Psoas muscle (tissue), 7 donors: ENCODE measurements at regions not wholly inside any gene's neighbourhood (a gene's known extent, or its start where the extent isn't known, plus 50 kb on each side); places are given as distances from the start of the nearest gene placed in this dataset.

Experiments
- ATAC-seq, 4 donors: fragments of 200-7000 bp; cut with Tn5 transposase; one replicate each; pipeline ENCODE4 v1.9.1; 2020; ENCODE audit warnings: moderate library complexity in 3 of 4, mild to moderate bottlenecking in 2 of 4
- DNase-seq, 2 donors: peaks; one replicate each; pipeline ENCODE4 v3.0.0-alpha.2; 2020
- H3K27ac ChIP-seq: fragments of 200-600 bp; one replicate; pipeline ENCODE4 v1.8.0; 2022
- H3K27me3 ChIP-seq, 3 donors: fragments of 200-600 bp in 1 of 3; one replicate each; pipeline versions ENCODE4 v1.6.1 to v1.8.0; 2013 to 2022; ENCODE audit warnings: low read length in 2 of 3, mild to moderate bottlenecking in 2 of 3, moderate library complexity in 1 of 3; ENCODE audit not compliant: insufficient read depth in 3 of 3
- H3K36me3 ChIP-seq, 2 donors: fragments of 200-600 bp in 1 of 2; one replicate each; pipeline versions ENCODE4 v1.6.1 to v1.8.0; 2013 to 2022; ENCODE audit warnings: low read depth in 1 of 2, mild to moderate bottlenecking in 1 of 2, moderate library complexity in 1 of 2; ENCODE audit not compliant: insufficient read depth in 1 of 2
- H3K4me1 ChIP-seq: fragments of 200-600 bp; one replicate; pipeline ENCODE4 v1.8.0; 2022
- H3K4me3 ChIP-seq: fragments of 200-600 bp; one replicate; pipeline ENCODE4 v1.8.0; 2022; ENCODE audit warnings: mild to moderate bottlenecking
- H3K9me3 ChIP-seq: fragments of 200-600 bp; one replicate; pipeline ENCODE4 v1.8.0; 2022
- WGBS, 3 donors: extraction: QIAGEN DNeasy Blood & Tissue Kit; methylation state at CpG; one replicate each; pipeline versions ENCODE4 v1.1.6 to v1.1.7; 2013; 5-methylcytosine and 5-hydroxymethylcytosine counted together
- intact Hi-C, 2 donors: fragments of 100-400 bp; cut with DNase I; formaldehyde crosslinking; loops; one replicate each; pipeline versions ENCODE4 v1.11.0 to v1.14.2; 2022
- TF ChIP-seq, protein P1 (sequence below): fragments of 200-600 bp; IDR thresholded peaks from one replicate; pipeline ENCODE4 v1.8.0; 2022; ENCODE audit warnings: antibody characterized with exemption
- donor health status: healthy with polysubstance abuse.
- donor health status: DM: no; HTN: no; CAD: no; lungs with moderate emphysema.
- donor health status: Bipolar disorder and iron deficiency.
- donor health status: healthy.
- donor health status: DM: yes; HTN: yes; CAD: no.
- donor health status: DM: no; HTN: no; CAD: no.
- donor health status: DM: yes; HTN: yes; CAD: no.

- Histone ChIP-seq H3K4me3 (no peak overlapping the region), H3K27me3 (no peaks in the 10 kb centered on the region), H3K36me3 (no peaks in the 10 kb centered on the region), H3K27ac (no peak overlapping the region), H3K4me1 (no peaks in the 10 kb centered on the region), H3K9me3 (peaks cover 4% of the 10 kb centered on the region)
- intact Hi-C loops = no loop called here
- TF ChIP-seq, protein P1, sequence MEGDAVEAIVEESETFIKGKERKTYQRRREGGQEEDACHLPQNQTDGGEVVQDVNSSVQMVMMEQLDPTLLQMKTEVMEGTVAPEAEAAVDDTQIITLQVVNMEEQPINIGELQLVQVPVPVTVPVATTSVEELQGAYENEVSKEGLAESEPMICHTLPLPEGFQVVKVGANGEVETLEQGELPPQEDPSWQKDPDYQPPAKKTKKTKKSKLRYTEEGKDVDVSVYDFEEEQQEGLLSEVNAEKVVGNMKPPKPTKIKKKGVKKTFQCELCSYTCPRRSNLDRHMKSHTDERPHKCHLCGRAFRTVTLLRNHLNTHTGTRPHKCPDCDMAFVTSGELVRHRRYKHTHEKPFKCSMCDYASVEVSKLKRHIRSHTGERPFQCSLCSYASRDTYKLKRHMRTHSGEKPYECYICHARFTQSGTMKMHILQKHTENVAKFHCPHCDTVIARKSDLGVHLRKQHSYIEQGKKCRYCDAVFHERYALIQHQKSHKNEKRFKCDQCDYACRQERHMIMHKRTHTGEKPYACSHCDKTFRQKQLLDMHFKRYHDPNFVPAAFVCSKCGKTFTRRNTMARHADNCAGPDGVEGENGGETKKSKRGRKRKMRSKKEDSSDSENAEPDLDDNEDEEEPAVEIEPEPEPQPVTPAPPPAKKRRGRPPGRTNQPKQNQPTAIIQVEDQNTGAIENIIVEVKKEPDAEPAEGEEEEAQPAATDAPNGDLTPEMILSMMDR = no peak
- no peak for ATAC-seq
- no peak for DNase-seq
- 80 to 87% (median 80%) methylated on average over 6 of the region's 6 CpGs for WGBS, 3 donors
Measured at GRCh38 chr20:17107127-17107526, 119.7 kb upstream of the PCSK2 start.

- DNase-seq (no peak), ATAC-seq (no peak)
- TF ChIP-seq, protein P1 = no peak
- WGBS, 3 donors = 59 to 64% (median 61%) methylated on average over 2 of the region's 2 CpGs
- peaks cover 4% of the 10 kb centered on the region for H3K9me3 ChIP-seq
- H3K27me3 ChIP-seq = no peaks in the 10 kb centered on the region
- no peak overlapping the region for H3K27ac ChIP-seq
- H3K4me3 ChIP-seq = no peak overlapping the region
- H3K36me3 ChIP-seq = no peaks in the 10 kb centered on the region
- H3K4me1 ChIP-seq = no peaks in the 10 kb centered on the region
- intact Hi-C loops = no loop called here
Measured at GRCh38 chr20:17108896-17109295, 117.9 kb upstream of the PCSK2 start.

DNA sequence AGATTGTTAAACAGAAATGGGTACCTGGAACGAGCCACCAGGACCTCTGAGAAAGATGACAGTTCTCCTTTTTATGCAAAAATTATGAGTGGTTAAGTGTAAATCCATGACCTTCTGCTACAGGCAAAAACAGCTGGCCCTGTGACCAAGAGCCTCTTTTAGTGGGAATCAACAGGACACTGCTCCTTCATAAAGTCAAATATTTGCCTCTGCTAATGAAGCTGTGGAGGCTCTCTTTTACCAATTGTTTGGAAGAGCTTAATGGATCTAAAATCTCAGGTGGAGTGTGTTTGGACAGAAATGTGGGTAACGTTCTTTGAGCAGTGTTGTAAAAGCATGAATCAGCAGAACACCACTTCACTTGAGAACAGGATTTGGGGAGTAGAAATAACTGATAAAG, 117.5 kb upstream of the PCSK2 start:
- no peaks in the 10 kb centered on the region for H3K27me3 ChIP-seq
- no peaks in the 10 kb centered on the region for H3K36me3 ChIP-seq
- WGBS, 3 donors = 69 to 71% (median 70%) methylated on average over 2 of the region's 2 CpGs
- intact Hi-C loops = no loop called here
- ATAC-seq (no peak), DNase-seq (no peak)
- H3K27ac ChIP-seq = no peak overlapping the region
- H3K4me3 ChIP-seq = no peak overlapping the region
- TF ChIP-seq, protein P1 = no peak
- no peaks in the 10 kb centered on the region for H3K4me1 ChIP-seq
- peaks cover 4% of the 10 kb centered on the region for H3K9me3 ChIP-seq

GRCh38 chr20:17128206-17128605, 98.6 kb upstream of the PCSK2 start:
- peaks cover 0 to 2% (median 0%) of the 10 kb centered on the region in 3 donors for H3K27me3 ChIP-seq
- intact Hi-C loops = no loop called here
- ATAC-seq (no peak), DNase-seq (no peak)
- TF ChIP-seq, protein P1 = no peak
- no peak overlapping the region for H3K27ac ChIP-seq
- 69 to 74% (median 71%) methylated on average over 1 of the region's 1 CpG for whole genome bisulfite sequencing, 3 donors
- H3K9me3 ChIP-seq = no peaks in the 10 kb centered on the region
- no peak overlapping the region for H3K4me3 ChIP-seq
- no peaks in the 10 kb centered on the region for H3K36me3 ChIP-seq
- H3K4me1 ChIP-seq = no peaks in the 10 kb centered on the region

DNA sequence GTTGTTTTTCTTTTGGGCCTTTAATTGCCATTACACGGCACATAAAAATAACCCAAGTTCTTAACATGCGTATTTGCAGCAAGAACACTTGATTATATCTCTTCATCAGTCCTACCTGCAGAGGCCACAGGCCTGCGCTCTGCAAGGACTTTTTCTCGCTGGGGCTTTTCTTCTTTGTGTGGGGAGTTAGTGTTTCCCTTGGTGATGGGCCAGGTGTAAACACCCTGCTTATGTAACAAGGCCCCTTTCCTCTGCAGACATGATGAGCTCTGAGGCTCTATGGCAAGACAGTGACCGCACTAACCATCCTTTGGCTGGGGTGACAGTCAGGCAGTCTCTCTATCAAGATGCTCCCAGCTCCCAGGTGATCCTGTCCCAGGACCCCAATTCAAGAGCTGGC, 97.8 kb upstream of the PCSK2 start:
- Histone ChIP-seq H3K27me3 (peaks cover 0 to 2% (median 0%) of the 10 kb centered on the region in 3 donors), H3K27ac (no peak overlapping the region), H3K9me3 (no peaks in the 10 kb centered on the region), H3K4me3 (no peak overlapping the region), H3K36me3 (no peaks in the 10 kb centered on the region), H3K4me1 (no peaks in the 10 kb centered on the region)
- WGBS, 3 donors = 29 to 39% (median 29%) methylated on average over 5 of the region's 5 CpGs
- no peak for DNase-seq
- ATAC-seq = no peak
- intact Hi-C loops = no loop called here
- TF ChIP-seq, protein P1 = no peak
